Gastrocnemius medialis (tissue), 4 donors: ENCODE measurements at regions not wholly inside any gene's neighbourhood (a gene's known extent, or its start where the extent isn't known, plus 50 kb on each side); places are given as distances from the start of the nearest gene placed in this dataset.

Experiments used
- ATAC-seq, 2 donors: fragments of 150-250 bp; one replicate each; pipeline ENCODE4 v1.9.1; 2016
- DNase-seq, 2 donors: peaks; one replicate each; pipeline ENCODE4 v3.0.0-alpha.2; 2019
- H3K27ac ChIP-seq, 4 donors: fragments of 200-600 bp; sonication (generic); 1 replicate in 1 of 4; 2 replicates in 3 of 4; pipeline ENCODE4 v1.5.1; 2016 to 2018; ENCODE audit warnings: mild to moderate bottlenecking in 2 of 4, moderate library complexity in 1 of 4
- H3K27me3 ChIP-seq, 3 donors: fragments of 200-600 bp; sonication (generic) in 2 of 3; 1 replicate in 1 of 3; 2 replicates in 2 of 3; pipeline versions ENCODE4 v1.5.1 to v1.6.0; 2016 to 2019; ENCODE audit warnings: mild to moderate bottlenecking in 1 of 3, moderate library complexity in 1 of 3
- H3K36me3 ChIP-seq, 2 donors: fragments of 200-600 bp; sonication (generic) in 1 of 2; one replicate each; pipeline ENCODE4 v1.5.1; 2017 to 2018
- H3K4me1 ChIP-seq, 2 donors: fragments of 200-600 bp; sonication (generic) in 1 of 2; one replicate each; pipeline ENCODE4 v1.5.1; 2016 to 2017; ENCODE audit warnings: mild to moderate bottlenecking in 2 of 2
- H3K4me3 ChIP-seq, 4 donors: fragments of 200-600 bp; sonication (generic) in 3 of 4; 1 replicate in 1 of 4; 2 replicates in 3 of 4; pipeline ENCODE4 v1.5.1; 2016 to 2019; ENCODE audit warnings: mild to moderate bottlenecking in 2 of 4
- H3K9me3 ChIP-seq, 3 donors: fragments of 200-600 bp; sonication (generic) in 2 of 3; 1 replicate in 1 of 3; 2 replicates in 2 of 3; pipeline ENCODE4 v1.5.1; 2016 to 2019
- POLR2A ChIP-seq, 2 donors: fragments of 450-650 bp; IDR thresholded peaks; one replicate each; pipeline ENCODE4 v1.6.1; 2017; ENCODE audit warnings: antibody characterized with exemption in 2 of 2, mild to moderate bottlenecking in 2 of 2, moderate library complexity in 2 of 2
- in situ Hi-C, 4 donors: fragments of 200-750 bp; cut with MboI; loops; one replicate each; pipeline versions ENCODE4 v1.15.0 to v1.8.0; 2017; ENCODE audit warnings: low sequenced_read_pairs in 4 of 4
- intact Hi-C: fragments of 100-400 bp; cut with DNase I; formaldehyde crosslinking; loops from one replicate; pipeline ENCODE4 v1.15.1; 2023; ENCODE audit warnings: low total_unique reads
- TF ChIP-seq, protein P1 (sequence below), 5 experiments: fragments of 450-650 bp in 3 of 5; fragments of 200-600 bp in 2 of 5; sonication (generic) in 2 of 5; IDR thresholded peaks in 4 of 5; conservative IDR thresholded peaks in 1 of 5; 1 replicate in 4 of 5; 2 replicates in 1 of 5; pipeline ENCODE4 v1.5.1; 2016 to 2019; ENCODE audit warnings: antibody characterized with exemption in 5 of 5, mild to moderate bottlenecking in 3 of 5, moderate library complexity in 3 of 5

GRCh38 chr18:53950545-53950944 lies 273.9 kb downstream of the MBD2 start:
- DNase-seq (no peak), ATAC-seq (no peak)
- Histone ChIP-seq H3K27me3 (no peaks in the 10 kb centered on the region), H3K4me3 (no peak overlapping the region), H3K36me3 (no peaks in the 10 kb centered on the region), H3K27ac (no peak overlapping the region), H3K9me3 (no peaks in the 10 kb centered on the region), H3K4me1 (no peaks in the 10 kb centered on the region)
- TF ChIP-seq, protein P1, sequence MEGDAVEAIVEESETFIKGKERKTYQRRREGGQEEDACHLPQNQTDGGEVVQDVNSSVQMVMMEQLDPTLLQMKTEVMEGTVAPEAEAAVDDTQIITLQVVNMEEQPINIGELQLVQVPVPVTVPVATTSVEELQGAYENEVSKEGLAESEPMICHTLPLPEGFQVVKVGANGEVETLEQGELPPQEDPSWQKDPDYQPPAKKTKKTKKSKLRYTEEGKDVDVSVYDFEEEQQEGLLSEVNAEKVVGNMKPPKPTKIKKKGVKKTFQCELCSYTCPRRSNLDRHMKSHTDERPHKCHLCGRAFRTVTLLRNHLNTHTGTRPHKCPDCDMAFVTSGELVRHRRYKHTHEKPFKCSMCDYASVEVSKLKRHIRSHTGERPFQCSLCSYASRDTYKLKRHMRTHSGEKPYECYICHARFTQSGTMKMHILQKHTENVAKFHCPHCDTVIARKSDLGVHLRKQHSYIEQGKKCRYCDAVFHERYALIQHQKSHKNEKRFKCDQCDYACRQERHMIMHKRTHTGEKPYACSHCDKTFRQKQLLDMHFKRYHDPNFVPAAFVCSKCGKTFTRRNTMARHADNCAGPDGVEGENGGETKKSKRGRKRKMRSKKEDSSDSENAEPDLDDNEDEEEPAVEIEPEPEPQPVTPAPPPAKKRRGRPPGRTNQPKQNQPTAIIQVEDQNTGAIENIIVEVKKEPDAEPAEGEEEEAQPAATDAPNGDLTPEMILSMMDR (IDR thresholded peaks at IDR 0.05 in 4 of 5, conservative IDR thresholded peaks at IDR 0.05 in 1 of 5), result no peak
- no peak for TF ChIP-seq POLR2A (IDR thresholded peaks at IDR 0.05)
- intact Hi-C loops (no loop called here), in situ Hi-C loops (no loop called here)

DNA sequence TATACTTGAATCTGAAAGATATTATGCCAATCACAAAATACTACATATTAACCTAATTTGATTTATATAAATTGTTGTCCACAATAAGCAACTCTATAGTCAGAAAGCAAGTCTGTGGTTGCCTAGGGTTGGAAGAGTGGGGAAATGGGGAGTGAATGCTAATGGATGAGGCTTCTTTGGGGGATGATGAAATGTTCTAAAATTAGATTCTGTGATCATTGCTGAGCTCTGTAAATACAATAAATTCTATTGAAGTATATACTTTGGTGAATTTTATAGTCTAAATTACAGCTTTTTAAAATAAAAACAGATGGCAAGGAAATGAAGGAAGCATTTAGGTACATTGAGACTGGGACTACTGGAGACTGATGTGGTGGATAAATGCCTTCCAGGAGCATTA lies 275.5 kb downstream of the MBD2 start:
- Histone ChIP-seq H3K9me3 (no peaks in the 10 kb centered on the region), H3K27ac (no peak overlapping the region), H3K27me3 (no peaks in the 10 kb centered on the region), H3K4me1 (no peaks in the 10 kb centered on the region), H3K4me3 (no peak overlapping the region), H3K36me3 (no peaks in the 10 kb centered on the region)
- TF ChIP-seq, protein P1 (IDR thresholded peaks at IDR 0.05 in 4 of 5, conservative IDR thresholded peaks at IDR 0.05 in 1 of 5), result no peak
- TF ChIP-seq POLR2A (IDR thresholded peaks at IDR 0.05), result no peak
- DNase-seq (no peak), ATAC-seq (no peak)
- intact Hi-C loops (no loop called here), in situ Hi-C loops (no loop called here)

GRCh38 chr18:53947092-53947640 lies 277.3 kb downstream of the MBD2 start:
- in situ Hi-C loops (no loop called here), intact Hi-C loops (no loop called here)
- TF ChIP-seq, protein P1 (IDR thresholded peaks at IDR 0.05 in 4 of 5, conservative IDR thresholded peaks at IDR 0.05 in 1 of 5), result no peak
- no peak for TF ChIP-seq POLR2A (IDR thresholded peaks at IDR 0.05)
- no peak overlapping the region for H3K27ac ChIP-seq
- H3K27me3 ChIP-seq, result no peaks in the 10 kb centered on the region
- H3K4me3 ChIP-seq, result no peak overlapping the region
- ATAC-seq (no peak), DNase-seq (no peak)
- H3K36me3 ChIP-seq, result no peaks in the 10 kb centered on the region
- no peaks in the 10 kb centered on the region for H3K9me3 ChIP-seq
- H3K4me1 ChIP-seq, result no peaks in the 10 kb centered on the region

DNA sequence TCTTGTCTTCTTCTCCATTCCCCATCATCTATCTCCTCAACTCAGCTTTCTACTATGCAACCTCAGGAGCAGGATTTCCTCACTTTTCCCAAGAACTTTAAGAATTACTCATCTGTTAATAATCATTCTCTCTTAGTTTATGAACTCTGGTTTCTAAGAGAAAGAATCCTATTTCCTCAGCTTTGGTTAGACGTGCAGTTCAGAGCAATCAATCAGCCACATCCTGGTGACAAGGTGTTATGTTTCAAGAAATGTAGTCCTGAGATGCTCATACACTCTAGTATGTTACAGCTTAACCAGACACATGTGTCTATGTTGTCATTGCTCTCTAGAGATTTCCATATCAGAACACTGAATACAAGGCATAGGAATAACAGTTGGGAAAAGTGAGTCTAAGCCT lies 277.9 kb downstream of the MBD2 start:
- H3K27ac ChIP-seq, result no peak overlapping the region
- no peaks in the 10 kb centered on the region for H3K36me3 ChIP-seq
- no peaks in the 10 kb centered on the region for H3K9me3 ChIP-seq
- ATAC-seq (no peak), DNase-seq (no peak)
- no peaks in the 10 kb centered on the region for H3K4me1 ChIP-seq
- no peaks in the 10 kb centered on the region for H3K27me3 ChIP-seq
- no peak for TF ChIP-seq POLR2A (IDR thresholded peaks at IDR 0.05)
- TF ChIP-seq, protein P1 (IDR thresholded peaks at IDR 0.05 in 4 of 5, conservative IDR thresholded peaks at IDR 0.05 in 1 of 5), result no peak
- in situ Hi-C loops, result no loop called here
- intact Hi-C loops, result no loop called here
- no peak overlapping the region for H3K4me3 ChIP-seq

GRCh38 chr18:53944721-53945120 lies 279.7 kb downstream of the MBD2 start:
- H3K36me3 ChIP-seq, result no peaks in the 10 kb centered on the region
- H3K4me1 ChIP-seq, result no peaks in the 10 kb centered on the region
- no peak overlapping the region for H3K4me3 ChIP-seq
- H3K27me3 ChIP-seq, result no peaks in the 10 kb centered on the region
- in situ Hi-C loops, result no loop called here
- H3K9me3 ChIP-seq, result no peaks in the 10 kb centered on the region
- no peak for ATAC-seq
- no peak for DNase-seq
- no peak overlapping the region for H3K27ac ChIP-seq
- intact Hi-C loops, result no loop called here
- TF ChIP-seq, protein P1 (IDR thresholded peaks at IDR 0.05 in 4 of 5, conservative IDR thresholded peaks at IDR 0.05 in 1 of 5), result no peak
- no peak for TF ChIP-seq POLR2A (IDR thresholded peaks at IDR 0.05)
